ENCODE measurements at regions not wholly inside any gene's neighbourhood (a gene's known extent, or its start where the extent isn't known, plus 50 kb on each side); places are given as distances from the start of the nearest gene placed in this dataset.

DNA sequence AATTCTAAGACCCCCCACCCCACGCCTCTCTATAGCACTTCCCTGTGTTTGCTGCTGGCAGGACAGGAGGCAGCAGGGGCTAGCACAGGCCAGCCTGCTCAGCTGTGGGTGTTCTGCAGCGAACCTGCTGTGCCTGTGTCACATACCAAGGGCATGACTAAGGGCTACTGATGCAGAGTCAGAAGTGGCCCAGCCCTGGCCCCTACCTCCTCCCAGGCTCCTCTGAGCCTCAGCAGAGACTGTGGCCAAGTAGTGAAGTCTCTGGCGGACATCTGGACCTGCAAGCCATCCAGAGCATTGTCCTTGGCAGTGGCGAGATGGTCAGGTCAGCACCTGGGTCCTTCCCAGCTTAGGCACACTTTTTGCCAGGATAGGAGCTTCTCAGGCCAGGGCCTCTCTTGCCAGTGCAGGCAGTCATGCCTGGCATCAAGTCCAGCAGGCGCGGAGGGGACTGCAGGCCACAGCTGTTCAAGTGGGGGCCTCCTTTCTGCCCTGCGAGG lies 116.3 kb upstream of the RET start:
- Mint-ChIP-seq H3K4me1 (ENCODE audit: unreplicated experiment) (peaks cover 20% of the 10 kb centered on the region), H3K4me3 (ENCODE audit: unreplicated experiment) (no peak overlapping the region), H3K9me3 (ENCODE audit: unreplicated experiment) (peaks cover 5% of the 10 kb centered on the region), H3K27me3 (ENCODE audit: unreplicated experiment) (peaks cover 6% of the 10 kb centered on the region), H3K27ac (ENCODE audit: unreplicated experiment) (no peak overlapping the region), H3K36me3 (ENCODE audit: unreplicated experiment) (no peaks in the 10 kb centered on the region)
- TF ChIP-seq, protein P1, sequence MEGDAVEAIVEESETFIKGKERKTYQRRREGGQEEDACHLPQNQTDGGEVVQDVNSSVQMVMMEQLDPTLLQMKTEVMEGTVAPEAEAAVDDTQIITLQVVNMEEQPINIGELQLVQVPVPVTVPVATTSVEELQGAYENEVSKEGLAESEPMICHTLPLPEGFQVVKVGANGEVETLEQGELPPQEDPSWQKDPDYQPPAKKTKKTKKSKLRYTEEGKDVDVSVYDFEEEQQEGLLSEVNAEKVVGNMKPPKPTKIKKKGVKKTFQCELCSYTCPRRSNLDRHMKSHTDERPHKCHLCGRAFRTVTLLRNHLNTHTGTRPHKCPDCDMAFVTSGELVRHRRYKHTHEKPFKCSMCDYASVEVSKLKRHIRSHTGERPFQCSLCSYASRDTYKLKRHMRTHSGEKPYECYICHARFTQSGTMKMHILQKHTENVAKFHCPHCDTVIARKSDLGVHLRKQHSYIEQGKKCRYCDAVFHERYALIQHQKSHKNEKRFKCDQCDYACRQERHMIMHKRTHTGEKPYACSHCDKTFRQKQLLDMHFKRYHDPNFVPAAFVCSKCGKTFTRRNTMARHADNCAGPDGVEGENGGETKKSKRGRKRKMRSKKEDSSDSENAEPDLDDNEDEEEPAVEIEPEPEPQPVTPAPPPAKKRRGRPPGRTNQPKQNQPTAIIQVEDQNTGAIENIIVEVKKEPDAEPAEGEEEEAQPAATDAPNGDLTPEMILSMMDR (IDR thresholded peaks at IDR 0.05) = no peak
- DNase-seq (ENCODE audit: extremely low spot score, unreplicated experiment) = peak; percentile 73

DNA sequence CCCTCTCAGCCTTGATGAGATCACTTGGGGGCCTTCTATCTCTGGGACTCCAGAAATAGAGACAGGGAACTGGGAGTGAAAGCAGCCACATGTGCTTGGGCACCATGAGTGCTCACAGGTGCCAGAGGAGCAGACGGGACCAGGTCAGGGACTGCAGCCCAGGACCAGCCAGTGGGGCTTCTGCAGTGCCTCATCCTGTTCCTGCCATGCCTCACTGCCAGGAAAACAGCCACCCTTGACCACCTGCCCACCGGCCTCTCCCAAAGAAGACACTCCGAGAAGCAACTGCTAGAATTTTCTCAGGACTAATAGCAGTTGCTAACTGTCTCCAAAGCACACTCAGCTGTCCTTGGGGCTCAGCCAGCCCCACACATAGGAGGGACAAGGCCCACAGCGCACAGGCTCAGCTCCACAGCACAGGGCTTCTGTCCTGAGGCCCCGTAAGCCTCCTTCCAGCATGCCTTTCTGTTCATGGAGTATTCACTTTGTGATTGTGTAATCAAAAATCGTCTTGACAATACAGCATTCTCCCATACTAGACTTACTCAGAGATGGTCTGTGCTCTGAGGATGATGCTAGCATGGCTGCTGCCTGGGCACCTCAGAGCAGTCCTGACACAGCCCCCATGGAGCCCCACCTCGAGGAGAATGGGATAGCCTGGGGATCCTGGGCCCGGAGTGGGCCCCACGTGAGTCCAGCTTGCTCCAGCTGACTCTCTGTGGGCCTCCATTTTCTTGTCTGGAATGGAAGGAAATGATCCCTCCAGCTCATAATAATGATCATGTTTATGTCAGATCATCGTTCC lies 115.7 kb upstream of the RET start:
- no peaks in the 10 kb centered on the region for H3K36me3 Mint-ChIP-seq (ENCODE audit: unreplicated experiment)
- no peak overlapping the region for H3K27ac Mint-ChIP-seq (ENCODE audit: unreplicated experiment)
- H3K4me3 Mint-ChIP-seq (ENCODE audit: unreplicated experiment) = no peak overlapping the region
- peaks cover 20% of the 10 kb centered on the region for H3K4me1 Mint-ChIP-seq (ENCODE audit: unreplicated experiment)
- peaks cover 5% of the 10 kb centered on the region for H3K9me3 Mint-ChIP-seq (ENCODE audit: unreplicated experiment)
- peaks cover 12% of the 10 kb centered on the region for H3K27me3 Mint-ChIP-seq (ENCODE audit: unreplicated experiment)
- no peak for DNase-seq (ENCODE audit: extremely low spot score, unreplicated experiment)
- TF ChIP-seq, protein P1 (IDR thresholded peaks at IDR 0.05) = no peak

DNA sequence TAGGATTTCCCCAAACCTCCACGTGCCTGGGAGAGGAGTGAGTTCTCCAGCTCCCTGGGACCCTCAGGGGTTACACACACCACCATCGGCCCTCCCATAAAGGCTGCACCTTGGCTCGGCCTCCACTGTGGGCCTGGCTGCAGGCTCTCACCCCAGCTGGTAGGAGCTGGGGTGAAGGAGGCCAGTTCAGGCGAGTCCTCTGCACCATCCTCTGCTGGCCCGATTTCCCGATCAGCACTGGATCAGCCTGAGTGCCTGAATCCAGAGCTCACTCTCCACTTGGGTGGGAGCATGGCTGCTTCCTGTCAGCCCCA lies 115.1 kb upstream of the RET start:
- Mint-ChIP-seq H3K4me1 (ENCODE audit: unreplicated experiment) (peaks cover 20% of the 10 kb centered on the region), H3K4me3 (ENCODE audit: unreplicated experiment) (no peak overlapping the region), H3K27ac (ENCODE audit: unreplicated experiment) (no peak overlapping the region), H3K27me3 (ENCODE audit: unreplicated experiment) (peaks cover 13% of the 10 kb centered on the region), H3K36me3 (ENCODE audit: unreplicated experiment) (no peaks in the 10 kb centered on the region), H3K9me3 (ENCODE audit: unreplicated experiment) (peaks cover 2% of the 10 kb centered on the region)
- DNase-seq (ENCODE audit: extremely low spot score, unreplicated experiment) = peak; percentile 78
- TF ChIP-seq, protein P1 (IDR thresholded peaks at IDR 0.05) = no peak

DNA sequence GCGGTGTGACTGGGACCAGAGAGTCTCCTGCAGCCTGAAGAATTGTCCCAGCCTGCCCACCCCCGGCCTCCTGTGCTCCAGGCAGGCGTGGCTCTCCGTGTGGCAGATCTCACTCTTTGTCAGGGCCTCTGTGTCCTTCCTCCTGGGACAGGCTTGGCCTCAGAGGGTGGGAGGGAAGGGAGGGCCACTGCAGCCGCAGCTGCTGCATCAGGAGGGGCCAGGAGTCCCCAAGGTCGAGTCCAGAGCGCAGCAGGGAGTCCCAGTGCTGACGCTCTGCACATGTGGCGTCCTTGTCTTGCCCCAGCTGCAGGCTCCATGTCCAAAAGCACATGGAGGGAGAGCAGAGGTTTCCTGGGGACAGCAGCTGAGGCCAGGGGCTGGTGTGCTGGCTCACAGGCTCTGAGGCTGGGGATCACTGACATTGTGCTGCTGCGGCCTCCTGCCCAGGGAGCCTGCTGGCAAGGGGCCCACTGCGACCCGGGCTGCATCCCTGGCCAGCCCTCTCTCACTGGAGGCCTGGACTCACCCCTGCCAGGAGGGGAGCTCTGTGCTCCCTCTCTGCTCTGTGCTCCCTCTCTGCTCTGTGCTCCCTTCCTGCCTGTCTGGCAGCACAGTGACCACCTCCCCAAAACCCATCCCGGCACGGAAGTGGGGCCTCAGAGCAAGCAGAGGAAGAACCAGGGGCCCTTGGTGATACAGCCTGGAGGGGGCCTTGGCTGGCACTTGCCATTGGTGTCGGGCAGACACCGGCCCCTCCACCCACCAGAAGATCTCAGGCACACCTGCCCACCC lies 114.6 kb upstream of the RET start:
- H3K36me3 Mint-ChIP-seq (ENCODE audit: unreplicated experiment) = no peaks in the 10 kb centered on the region

More for the DNA sequence above, 114.6 kb upstream of the RET start:
- H3K27me3 Mint-ChIP-seq (ENCODE audit: unreplicated experiment) = peaks cover 10% of the 10 kb centered on the region
- H3K4me1 Mint-ChIP-seq (ENCODE audit: unreplicated experiment) = peaks cover 20% of the 10 kb centered on the region
- TF ChIP-seq, protein P1 (IDR thresholded peaks at IDR 0.05) = no peak
- H3K4me3 Mint-ChIP-seq (ENCODE audit: unreplicated experiment) = no peak overlapping the region
- H3K27ac Mint-ChIP-seq (ENCODE audit: unreplicated experiment) = no peak overlapping the region
- no peaks in the 10 kb centered on the region for H3K9me3 Mint-ChIP-seq (ENCODE audit: unreplicated experiment)
- peak; percentile 80 for DNase-seq (ENCODE audit: extremely low spot score, unreplicated experiment)
